ENCODE measurements at regions not wholly inside any gene's neighbourhood (a gene's known extent, or its start where the extent isn't known, plus 50 kb on each side); places are given as distances from the start of the nearest gene placed in this dataset.

DNA sequence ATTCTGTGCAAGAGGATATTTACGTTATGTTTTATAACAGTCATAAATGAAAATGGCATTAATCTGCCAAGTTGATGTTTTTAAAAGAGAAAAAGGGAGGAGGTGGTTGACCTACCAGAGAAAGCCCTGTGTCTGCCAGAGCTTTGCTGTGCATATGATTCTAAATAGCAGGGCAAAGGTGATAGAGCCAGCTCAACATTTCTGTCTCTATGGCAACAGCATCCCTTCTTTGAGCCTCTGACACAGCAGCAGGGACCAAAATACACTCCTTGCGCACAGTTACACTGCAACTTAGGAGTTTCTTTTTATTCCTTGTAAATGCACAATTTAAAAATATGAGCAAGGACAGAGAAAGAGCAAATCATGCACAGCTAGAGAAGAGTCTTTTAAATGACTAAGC, 133.3 kb upstream of the RAI2 start:
- TF ChIP-seq POLR2A (IDR thresholded peaks at IDR 0.05; ENCODE audit: low read depth, low read length), result no peak
- no peak for TF ChIP-seq TAF1 (IDR thresholded peaks at IDR 0.05; ENCODE audit: low read depth, low read length)
- no peak for TF ChIP-seq POLR2AphosphoS5 (IDR thresholded peaks at IDR 0.05; ENCODE audit: low read depth, low read length)
- TF ChIP-seq SPI1 (IDR thresholded peaks at IDR 0.05; ENCODE audit: low read depth, low read length), result no peak
- TF ChIP-seq POU2F2 (IDR thresholded peaks at IDR 0.05; ENCODE audit: low read depth, low read length), result no peak

All from GM12891 (cell line).